Glomerular endothelial cell (primary cell): ENCODE measurements at regions not wholly inside any gene's neighbourhood (a gene's known extent, or its start where the extent isn't known, plus 50 kb on each side); places are given as distances from the start of the nearest gene placed in this dataset.

Source experiments
- DNase-seq: peaks from one replicate; pipeline ENCODE4 v3.0.0-alpha.2; 2011; ENCODE audit warnings: low read depth, low spot score; ENCODE audit errors: extremely low read depth

- DNase-seq = no peak
Measured at GRCh38 chr2:66789741-66790140, 354.8 kb downstream of the MEIS1 start.

GRCh38 chr2:66790651-66791181 lies 355.8 kb downstream of the MEIS1 start:
- DNase-seq = no peak

GRCh38 chr2:66794070-66794469 lies 359.1 kb downstream of the MEIS1 start:
- no peak for DNase-seq

GRCh38 chr2:66794551-66794950 lies 359.6 kb downstream of the MEIS1 start:
- no peak for DNase-seq

GRCh38 chr2:66802877-66803276 lies 368.0 kb downstream of the MEIS1 start:
- DNase-seq = no peak

GRCh38 chr2:66803726-66804125 lies 368.8 kb downstream of the MEIS1 start:
- no peak for DNase-seq

- no peak for DNase-seq
Measured at GRCh38 chr2:66805016-66805865, 370.3 kb downstream of the MEIS1 start.

- DNase-seq = no peak
Measured at GRCh38 chr2:66805968-66806367, 371.0 kb downstream of the MEIS1 start.

GRCh38 chr2:66813525-66813924 lies 378.6 kb downstream of the MEIS1 start:
- DNase-seq = no peak

- DNase-seq = no peak
Measured at GRCh38 chr2:66813976-66814375, 379.1 kb downstream of the MEIS1 start.

GRCh38 chr2:66814916-66815315 lies 380.0 kb downstream of the MEIS1 start:
- no peak for DNase-seq

GRCh38 chr2:66815886-66816285 lies 381.0 kb downstream of the MEIS1 start:
- DNase-seq = no peak

- DNase-seq = no peak
Measured at GRCh38 chr2:66821168-66821567, 386.2 kb downstream of the MEIS1 start.

GRCh38 chr2:66822186-66822585 lies 387.3 kb downstream of the MEIS1 start:
- DNase-seq = no peak

GRCh38 chr2:66824926-66825325 lies 390.0 kb downstream of the MEIS1 start:
- no peak for DNase-seq

GRCh38 chr2:66827851-66828250 lies 392.9 kb downstream of the MEIS1 start:
- DNase-seq = no peak

- DNase-seq = no peak
Measured at GRCh38 chr2:66828876-66829275, 394.0 kb downstream of the MEIS1 start.

- no peak for DNase-seq
Measured at GRCh38 chr2:66830881-66831280, 396.0 kb downstream of the MEIS1 start.

- no peak for DNase-seq
Measured at GRCh38 chr2:66832646-66833435, 397.9 kb downstream of the MEIS1 start.

- DNase-seq = no peak
Measured at GRCh38 chr2:66834859-66835258, 399.9 kb downstream of the MEIS1 start.

- no peak for DNase-seq
Measured at GRCh38 chr2:66836851-66837250, 401.9 kb downstream of the MEIS1 start.
